Activated CD4-positive, alpha-beta T cell treated with anti-CD3 and anti-CD28 coated beads, Interleukin-2, amount 50 U/mL, for 16 hours (primary cell): ENCODE measurements at regions not wholly inside any gene's neighbourhood (a gene's known extent, or its start where the extent isn't known, plus 50 kb on each side); places are given as distances from the start of the nearest gene placed in this dataset.
"Not testable (repeated sequence)": the region's sequence is repeated elsewhere in the genome, so short reads cannot be mapped to it uniquely, and the experiment has no call there.

Source experiments
- DNase-seq: peaks from one replicate; pipeline ENCODE4 v3.0.0-alpha.2; 2020

- DNase-seq, result no peak
Measured at GRCh38 chr21:18553786-18554185, 150.2 kb upstream of the TMPRSS15 start.

- DNase-seq, result not testable (repeated sequence)
Measured at GRCh38 chr21:18567770-18568169, 164.2 kb upstream of the TMPRSS15 start.

GRCh38 chr21:18588001-18588662 is 184.5 kb upstream of the TMPRSS15 start:
- no peak for DNase-seq

- no peak for DNase-seq
Measured at GRCh38 chr21:18601146-18601545, 197.6 kb upstream of the TMPRSS15 start.

- no peak for DNase-seq
Measured at GRCh38 chr21:18602711-18603110, 199.1 kb upstream of the TMPRSS15 start.

- no peak for DNase-seq
Measured at GRCh38 chr21:18603261-18603660, 199.7 kb upstream of the TMPRSS15 start.

- DNase-seq, result no peak
Measured at GRCh38 chr21:18603980-18604379, 200.4 kb upstream of the TMPRSS15 start.

GRCh38 chr21:18608226-18608625 is 204.6 kb upstream of the TMPRSS15 start:
- DNase-seq, result no peak

GRCh38 chr21:18614303-18614702 is 210.7 kb upstream of the TMPRSS15 start:
- no peak for DNase-seq

- DNase-seq, result no peak
Measured at GRCh38 chr21:18617291-18617690, 213.7 kb upstream of the TMPRSS15 start.

- DNase-seq, result no peak
Measured at GRCh38 chr21:18620436-18620835, 216.9 kb upstream of the TMPRSS15 start.

- no peak for DNase-seq
Measured at GRCh38 chr21:18622383-18622782, 218.8 kb upstream of the TMPRSS15 start.

GRCh38 chr21:18630446-18630845 is 226.9 kb upstream of the TMPRSS15 start:
- no peak for DNase-seq

GRCh38 chr21:18636897-18637296 is 233.3 kb upstream of the TMPRSS15 start:
- no peak for DNase-seq

- no peak for DNase-seq
Measured at GRCh38 chr21:18646116-18646515, 242.5 kb upstream of the TMPRSS15 start.

- no peak for DNase-seq
Measured at GRCh38 chr21:18655931-18656330, 252.3 kb upstream of the TMPRSS15 start.

GRCh38 chr21:18661842-18662241 is 258.3 kb upstream of the TMPRSS15 start:
- DNase-seq, result no peak

- no peak for DNase-seq
Measured at GRCh38 chr21:18663663-18664062, 260.1 kb upstream of the TMPRSS15 start.

GRCh38 chr21:18666725-18667124 is 263.1 kb upstream of the TMPRSS15 start:
- DNase-seq, result no peak

GRCh38 chr21:18673789-18674188 is 270.2 kb upstream of the TMPRSS15 start:
- DNase-seq, result no peak

GRCh38 chr21:18677632-18678031 is 274.0 kb upstream of the TMPRSS15 start:
- no peak for DNase-seq

GRCh38 chr21:18705971-18706370 is 302.4 kb upstream of the TMPRSS15 start:
- no peak for DNase-seq

GRCh38 chr21:18711662-18712061 is 308.1 kb upstream of the TMPRSS15 start:
- no peak for DNase-seq

GRCh38 chr21:18715606-18716005 is 312.0 kb upstream of the TMPRSS15 start:
- DNase-seq, result no peak

- no peak for DNase-seq
Measured at GRCh38 chr21:18716578-18717138, 313.1 kb upstream of the TMPRSS15 start.
